Testis (tissue), 2 donors: ENCODE measurements at regions not wholly inside any gene's neighbourhood (a gene's known extent, or its start where the extent isn't known, plus 50 kb on each side); places are given as distances from the start of the nearest gene placed in this dataset.
"Not testable (repeated sequence)": the region's sequence is repeated elsewhere in the genome, so short reads cannot be mapped to it uniquely, and the experiment has no call there.

ENCODE experiments used
- CTCF ChIP-seq, 3 experiments: fragments of 450-650 bp in 2 of 3; fragments of 200-600 bp in 1 of 3; sonication (generic) in 1 of 3; IDR thresholded peaks; one replicate each; pipeline ENCODE4 v1.5.1; 2016 to 2019; ENCODE audit warnings: antibody characterized with exemption in 3 of 3, mild to moderate bottlenecking in 2 of 3, moderate library complexity in 1 of 3
- POLR2A ChIP-seq: fragments of 450-650 bp; IDR thresholded peaks from one replicate; pipeline ENCODE4 v1.6.1; 2017; ENCODE audit warnings: antibody characterized with exemption, mild to moderate bottlenecking, moderate library complexity

DNA sequence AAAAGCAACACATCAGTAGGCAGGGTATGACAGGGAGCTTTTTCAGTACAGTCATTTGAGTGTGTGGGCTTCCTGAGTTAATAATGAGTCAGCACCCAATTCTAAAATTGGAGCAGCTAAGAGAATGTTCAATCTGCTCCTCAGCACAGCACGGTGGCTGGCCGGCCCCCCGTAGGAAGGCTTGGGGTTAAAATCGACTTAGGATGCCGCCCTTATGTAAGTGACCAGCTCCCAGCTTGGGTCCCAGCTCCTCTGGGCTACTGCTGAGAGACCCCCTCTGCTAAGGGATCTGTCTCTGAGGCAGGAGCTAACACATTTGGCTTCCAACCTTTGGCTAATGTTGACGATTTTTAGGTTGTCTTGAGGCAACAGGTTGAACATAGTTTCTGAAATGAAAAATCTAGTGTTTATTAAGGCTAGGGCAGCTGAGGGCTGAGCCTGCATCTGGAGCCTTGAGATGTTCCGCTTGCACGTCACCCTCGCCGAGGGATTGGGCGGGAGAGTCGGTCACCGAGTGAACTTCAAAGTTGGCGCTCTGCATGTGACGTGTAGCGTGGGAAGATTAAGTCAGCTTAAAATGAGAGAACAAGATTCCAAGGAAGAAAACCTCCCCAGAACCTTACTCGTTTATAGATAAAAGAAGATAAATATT lies 291.3 kb upstream of the PLGLB2 start:
- TF ChIP-seq CTCF (IDR thresholded peaks at IDR 0.05); POLR2A: not testable (repeated sequence)
